OCI-M1 (cell line): ENCODE measurements at regions not wholly inside any gene's neighbourhood (a gene's known extent, or its start where the extent isn't known, plus 50 kb on each side); places are given as distances from the start of the nearest gene placed in this dataset.

Experiments
- DNase-seq: peaks from one replicate; lab custom pipeline; 2025; lab: John Stamatoyannopoulos, UW

- no peak for DNase-seq
Measured at GRCh38 chr20:61049684-61050083, 202.4 kb upstream of the CDH4 start.

- DNase-seq: no peak
Measured at GRCh38 chr20:61050336-61050890, 201.6 kb upstream of the CDH4 start.

GRCh38 chr20:61052195-61052750 is 199.8 kb upstream of the CDH4 start:
- no peak for DNase-seq

- no peak for DNase-seq
Measured at GRCh38 chr20:61052776-61053442, 199.2 kb upstream of the CDH4 start.

- no peak for DNase-seq
Measured at GRCh38 chr20:61053487-61053886, 198.6 kb upstream of the CDH4 start.

- DNase-seq: no peak
Measured at GRCh38 chr20:61053889-61054288, 198.2 kb upstream of the CDH4 start.

GRCh38 chr20:61054411-61054810 is 197.7 kb upstream of the CDH4 start:
- no peak for DNase-seq

- no peak for DNase-seq
Measured at GRCh38 chr20:61055180-61056010, 196.7 kb upstream of the CDH4 start.

- no peak for DNase-seq
Measured at GRCh38 chr20:61056116-61056515, 195.9 kb upstream of the CDH4 start.

GRCh38 chr20:61056627-61057442 is 195.2 kb upstream of the CDH4 start:
- DNase-seq: no peak

GRCh38 chr20:61057443-61058121 is 194.5 kb upstream of the CDH4 start:
- DNase-seq: no peak

- DNase-seq: no peak
Measured at GRCh38 chr20:61061981-61062380, 190.1 kb upstream of the CDH4 start.

- no peak for DNase-seq
Measured at GRCh38 chr20:61065853-61066252, 186.2 kb upstream of the CDH4 start.

GRCh38 chr20:61066526-61066925 is 185.5 kb upstream of the CDH4 start:
- no peak for DNase-seq

GRCh38 chr20:61067221-61067620 is 184.8 kb upstream of the CDH4 start:
- no peak for DNase-seq

GRCh38 chr20:61072398-61072797 is 179.7 kb upstream of the CDH4 start:
- no peak for DNase-seq

GRCh38 chr20:61073376-61073775 is 178.7 kb upstream of the CDH4 start:
- DNase-seq: no peak

- no peak for DNase-seq
Measured at GRCh38 chr20:61082720-61083119, 169.3 kb upstream of the CDH4 start.

- DNase-seq: no peak
Measured at GRCh38 chr20:61083431-61083830, 168.6 kb upstream of the CDH4 start.

GRCh38 chr20:61086031-61086430 is 166.0 kb upstream of the CDH4 start:
- no peak for DNase-seq

- no peak for DNase-seq
Measured at GRCh38 chr20:61090541-61090940, 161.5 kb upstream of the CDH4 start.
